H9 (cell line): ENCODE measurements at regions not wholly inside any gene's neighbourhood (a gene's known extent, or its start where the extent isn't known, plus 50 kb on each side); places are given as distances from the start of the nearest gene placed in this dataset.

Source experiments
- DNase-seq: peaks from one replicate; pipeline ENCODE4 v3.0.0-alpha.2; 2017
- H2AFZ ChIP-seq: one replicate; pipeline ENCODE4 v1.6.1; 2013; ENCODE audit warnings: mild to moderate bottlenecking, low read length, control low read depth, moderate library complexity
- H2AK5ac ChIP-seq: 2 replicates; pipeline ENCODE4 v1.6.1; 2013; ENCODE audit warnings: low read length, control low read depth, mixed read lengths; ENCODE audit not compliant: insufficient read length
- H2BK120ac ChIP-seq: one replicate; pipeline ENCODE4 v1.6.1; 2013; ENCODE audit warnings: low read depth, mild to moderate bottlenecking, low read length, control low read depth, inconsistent platforms; ENCODE audit not compliant: poor library complexity, severe bottlenecking
- H2BK12ac ChIP-seq: 2 replicates; pipeline ENCODE4 v1.6.1; 2013; ENCODE audit warnings: low read length, control low read depth, mixed read lengths, low read depth; ENCODE audit not compliant: insufficient read length
- H2BK15ac ChIP-seq: 2 replicates; pipeline ENCODE4 v1.6.1; 2013; ENCODE audit warnings: low read depth, low read length, control low read depth
- H2BK20ac ChIP-seq: one replicate; pipeline ENCODE4 v1.6.1; 2013; ENCODE audit warnings: low read depth, mild to moderate bottlenecking, low read length, control low read depth, inconsistent platforms; ENCODE audit not compliant: poor library complexity, severe bottlenecking
- H2BK5ac ChIP-seq: 2 replicates; pipeline ENCODE4 v1.6.1; 2013; ENCODE audit warnings: low read length, control low read depth, mixed read lengths; ENCODE audit not compliant: insufficient read length
- H3K14ac ChIP-seq: 2 replicates; pipeline ENCODE4 v1.6.1; 2013; ENCODE audit warnings: low read length, control low read depth; ENCODE audit not compliant: insufficient read depth
- H3K18ac ChIP-seq: 2 replicates; pipeline ENCODE4 v1.6.1; 2013; ENCODE audit warnings: low read depth, mild to moderate bottlenecking, mixed read lengths, low read length, control low read depth; ENCODE audit not compliant: insufficient read length
- H3K23ac ChIP-seq: 2 replicates; pipeline ENCODE4 v1.6.1; 2013; ENCODE audit warnings: low read length, control low read depth, mixed read lengths, low read depth; ENCODE audit not compliant: insufficient read length
- H3K23me2 ChIP-seq: 2 replicates; pipeline ENCODE4 v1.6.1; 2013; ENCODE audit warnings: low read depth, mild to moderate bottlenecking, mixed read lengths, low read length, control low read depth; ENCODE audit not compliant: insufficient read length, poor library complexity, severe bottlenecking
- H3K27ac ChIP-seq: 2 replicates; pipeline ENCODE4 v1.5.1; 2013; ENCODE audit warnings: low read length, control low read depth, mixed read lengths, low read depth; ENCODE audit not compliant: insufficient read length
- H3K27me3 ChIP-seq: 2 replicates; pipeline ENCODE4 v1.6.1; 2013; ENCODE audit warnings: low read length, control low read depth, inconsistent platforms; ENCODE audit not compliant: insufficient read depth
- H3K4ac ChIP-seq: 2 replicates; pipeline ENCODE4 v1.6.1; 2013; ENCODE audit warnings: low read depth, mild to moderate bottlenecking, control low read depth, inconsistent platforms, low read length, moderate library complexity
- H3K4me1 ChIP-seq: 2 replicates; pipeline ENCODE4 v1.6.1; 2013; ENCODE audit warnings: low read length, control low read depth, inconsistent platforms; ENCODE audit not compliant: insufficient read depth
- H3K4me2 ChIP-seq: 2 replicates; pipeline ENCODE4 v1.6.1; 2013; ENCODE audit warnings: low read length, control low read depth, mixed read lengths; ENCODE audit not compliant: insufficient read length, insufficient read depth
- H3K56ac ChIP-seq: 2 replicates; pipeline ENCODE4 v1.6.1; 2013; ENCODE audit warnings: low read depth, mild to moderate bottlenecking, mixed read lengths, low read length, control low read depth; ENCODE audit not compliant: insufficient read length
- H3K79me1 ChIP-seq: 2 replicates; pipeline ENCODE4 v1.6.1; 2013; ENCODE audit warnings: low read depth, mild to moderate bottlenecking, moderate library complexity, low read length, control low read depth, inconsistent platforms; ENCODE audit not compliant: insufficient read depth, poor library complexity, severe bottlenecking
- H3K79me2 ChIP-seq: 2 replicates; pipeline ENCODE4 v1.6.1; 2013; ENCODE audit warnings: low read length, control low read depth, inconsistent platforms; ENCODE audit not compliant: insufficient read depth
- H3K9ac ChIP-seq: 2 replicates; pipeline ENCODE4 v1.6.1; 2013; ENCODE audit warnings: low read length, control low read depth, mixed read lengths; ENCODE audit not compliant: insufficient read length; ENCODE audit errors: extremely low read depth
- H3K9me3 ChIP-seq: one replicate; pipeline ENCODE4 v1.6.1; 2013; ENCODE audit warnings: low read depth, low read length, inconsistent platforms; ENCODE audit not compliant: control insufficient read depth
- H3T11ph ChIP-seq: one replicate; pipeline ENCODE4 v1.6.1; 2013; ENCODE audit warnings: mild to moderate bottlenecking, low read length, control low read depth, inconsistent platforms
- H4K20me1 ChIP-seq: one replicate; pipeline ENCODE4 v1.6.1; 2013; ENCODE audit not compliant: control insufficient read depth, insufficient read length, insufficient read depth
- H4K5ac ChIP-seq: 2 replicates; pipeline ENCODE4 v1.6.1; 2013; ENCODE audit warnings: low read depth, mild to moderate bottlenecking, mixed read lengths, low read length, control low read depth; ENCODE audit not compliant: insufficient read length
- H4K8ac ChIP-seq: replicated peaks from 2 replicates; pipeline ENCODE4 v1.6.1; 2013; ENCODE audit warnings: low read length, control low read depth, mixed read lengths, low read depth; ENCODE audit not compliant: insufficient read length
- H4K91ac ChIP-seq: 2 replicates; pipeline ENCODE4 v1.6.1; 2013; ENCODE audit warnings: low read depth, mild to moderate bottlenecking, moderate library complexity, mixed read lengths, low read length, control low read depth; ENCODE audit not compliant: insufficient read length
- H3K27ac Mint-ChIP-seq, 3 experiments: 2 replicates in 2 of 3; 3 replicates in 1 of 3; pipeline ENCODE4 v1.8.0; 2020 to 2021; ENCODE audit warnings: mixed read lengths in 3 of 3, mild to moderate bottlenecking in 1 of 3, moderate library complexity in 1 of 3
- H3K27me3 Mint-ChIP-seq: 2 replicates; pipeline ENCODE4 v1.8.0; 2021; ENCODE audit warnings: low read depth, mild to moderate bottlenecking, moderate library complexity, mixed read lengths
- H3K36me3 Mint-ChIP-seq, 3 experiments: 2 replicates in 2 of 3; 3 replicates in 1 of 3; pipeline ENCODE4 v1.8.0; 2020 to 2021; ENCODE audit warnings: low read depth in 3 of 3, mixed read lengths in 3 of 3; ENCODE audit not compliant: insufficient read depth in 1 of 3
- H3K4me1 Mint-ChIP-seq, 2 experiments: 2 replicates each; pipeline ENCODE4 v1.8.0; 2020; ENCODE audit warnings: mixed read lengths in 2 of 2
- H3K4me3 Mint-ChIP-seq, 2 experiments: 2 replicates in 1 of 2; 3 replicates in 1 of 2; pipeline ENCODE4 v1.8.0; 2020 to 2021; ENCODE audit warnings: mild to moderate bottlenecking in 2 of 2, mixed read lengths in 2 of 2, moderate library complexity in 1 of 2
- H3K9me3 Mint-ChIP-seq, 2 experiments: 2 replicates in 1 of 2; 3 replicates in 1 of 2; pipeline ENCODE4 v1.8.0; 2020; ENCODE audit warnings: mild to moderate bottlenecking in 2 of 2, mixed read lengths in 2 of 2, moderate library complexity in 1 of 2
- CTCF ChIP-seq: fragments of 200-600 bp; sonication (generic); conservative IDR thresholded peaks from 3 replicates; pipeline ENCODE4 v1.8.0; 2021; ENCODE audit warnings: antibody characterized with exemption, mild to moderate bottlenecking
- WGBS: extraction: QIAGEN DNeasy Blood & Tissue Kit; methylation state at CpG from one replicate; pipeline ENCODE4 v1.1.7; 2013; ENCODE audit warnings: missing lambda C conversion rate, low lambda C conversion rate, mixed read lengths; ENCODE audit not compliant: insufficient read length; ENCODE audit errors: extremely low coverage; 5-methylcytosine and 5-hydroxymethylcytosine counted together

- no CpG with 5 or more reads among the region's 8 CpGs for WGBS
- H2AK5ac ChIP-seq = no peak overlapping the region
- H3K4me2 ChIP-seq = no peak overlapping the region
Measured at GRCh38 chr1:22313321-22313720, 138.3 kb upstream of the ZBTB40 start.

More at GRCh38 chr1:22313321-22313720, 138.3 kb upstream of the ZBTB40 start:
- Mint-ChIP-seq H3K4me1 (peaks cover 8 to 20% of the 10 kb centered on the region in 2 experiments), H3K27me3 (peaks cover 9% of the 10 kb centered on the region), H3K27ac (no peak overlapping the region), H3K36me3 (no peaks in the 10 kb centered on the region), H3K9me3 (no peaks in the 10 kb centered on the region), H3K4me3 (no peak overlapping the region)
- TF ChIP-seq CTCF = no peak
- H3K4ac ChIP-seq = no peak overlapping the region
- no peak overlapping the region for H3T11ph ChIP-seq
- no peaks in the 10 kb centered on the region for H3K23me2 ChIP-seq
- no peak overlapping the region for H4K8ac ChIP-seq
- H2BK20ac ChIP-seq = no peak overlapping the region
- H2BK120ac ChIP-seq = no peak overlapping the region
- no peak overlapping the region for H2BK12ac ChIP-seq
- no peak overlapping the region for H4K5ac ChIP-seq
- no peaks in the 10 kb centered on the region for H3K79me1 ChIP-seq
- no peaks in the 10 kb centered on the region for H3K9me3 ChIP-seq
- H2BK15ac ChIP-seq = no peak overlapping the region
- H2AFZ ChIP-seq = no peak overlapping the region
- H3K18ac ChIP-seq = no peak overlapping the region
- no peak overlapping the region for H3K14ac ChIP-seq
- H3K56ac ChIP-seq = no peak overlapping the region
- no peak overlapping the region for H3K23ac ChIP-seq
- no peaks in the 10 kb centered on the region for H3K79me2 ChIP-seq
- DNase-seq = no peak
- H4K20me1 ChIP-seq = no peaks in the 10 kb centered on the region
- H3K27ac ChIP-seq = no peak overlapping the region
- no peak overlapping the region for H4K91ac ChIP-seq
- no peak overlapping the region for H2BK5ac ChIP-seq
- no peaks in the 10 kb centered on the region for H3K27me3 ChIP-seq
- H3K4me1 ChIP-seq = no peaks in the 10 kb centered on the region
- no peak overlapping the region for H3K9ac ChIP-seq
